ENCODE measurements at regions not wholly inside any gene's neighbourhood (a gene's known extent, or its start where the extent isn't known, plus 50 kb on each side); places are given as distances from the start of the nearest gene placed in this dataset.

- no peaks in the 10 kb centered on the region for H3K4me1 ChIP-seq (ENCODE audit: low read length)
- no peaks in the 10 kb centered on the region for H3K27me3 ChIP-seq (replicated peaks; ENCODE audit: insufficient read depth, low read length)
- TF ChIP-seq EZH2 (optimal IDR thresholded peaks at IDR 0.05; ENCODE audit: low read depth, low read length) (no peak), EZH2phosphoT487 (IDR thresholded peaks at IDR 0.05; ENCODE audit: low read length) (no peak), CTCF (IDR thresholded peaks at IDR 0.05; ENCODE audit: low read length) (no peak)
- no peaks in the 10 kb centered on the region for H3F3A ChIP-seq (ENCODE audit: insufficient read depth, low read length)
- DNase-seq = no peak
- no peaks in the 10 kb centered on the region for H3K36me3 ChIP-seq (replicated peaks; ENCODE audit: insufficient read depth, low read length)
- no peaks in the 10 kb centered on the region for H3K9me2 ChIP-seq (replicated peaks; ENCODE audit: insufficient read depth, low read length)
- no peak overlapping the region for H3K9ac ChIP-seq (ENCODE audit: low read length)
- no peaks in the 10 kb centered on the region for H4K20me1 ChIP-seq (ENCODE audit: insufficient read depth, low read length)
- H3K9me3 ChIP-seq (replicated peaks; ENCODE audit: insufficient read depth, low read length) = no peaks in the 10 kb centered on the region
- no peak overlapping the region for H2AFZ ChIP-seq (ENCODE audit: low read length)
- H3K4me3 ChIP-seq (ENCODE audit: low read length) = no peak overlapping the region
- no peaks in the 10 kb centered on the region for H3K79me2 ChIP-seq (ENCODE audit: low read length)
- H3K4me2 ChIP-seq (ENCODE audit: low read depth, low read length) = no peak overlapping the region
- no peak overlapping the region for H3K27ac ChIP-seq (ENCODE audit: low read length)
These were observed 383.8 kb upstream of the MAP3K7 start for GRCh38 chr6:90970672-90971071.

- Histone ChIP-seq H3K4me1 (ENCODE audit: low read length) (no peaks in the 10 kb centered on the region), H3K36me3 (replicated peaks; ENCODE audit: insufficient read depth, low read length) (no peaks in the 10 kb centered on the region), H4K20me1 (ENCODE audit: insufficient read depth, low read length) (no peaks in the 10 kb centered on the region), H3K27ac (ENCODE audit: low read length) (no peak overlapping the region), H3K79me2 (ENCODE audit: low read length) (no peaks in the 10 kb centered on the region), H3F3A (ENCODE audit: insufficient read depth, low read length) (no peaks in the 10 kb centered on the region), H3K4me2 (ENCODE audit: low read depth, low read length) (no peak overlapping the region), H3K9me2 (replicated peaks; ENCODE audit: insufficient read depth, low read length) (no peaks in the 10 kb centered on the region), H2AFZ (ENCODE audit: low read length) (no peak overlapping the region), H3K4me3 (ENCODE audit: low read length) (no peak overlapping the region), H3K27me3 (replicated peaks; ENCODE audit: insufficient read depth, low read length) (no peaks in the 10 kb centered on the region), H3K9me3 (replicated peaks; ENCODE audit: insufficient read depth, low read length) (no peaks in the 10 kb centered on the region), H3K9ac (ENCODE audit: low read length) (no peak overlapping the region)
- TF ChIP-seq EZH2phosphoT487 (IDR thresholded peaks at IDR 0.05; ENCODE audit: low read length) = no peak
- TF ChIP-seq CTCF (IDR thresholded peaks at IDR 0.05; ENCODE audit: low read length) = no peak
- TF ChIP-seq EZH2 (optimal IDR thresholded peaks at IDR 0.05; ENCODE audit: low read depth, low read length) = no peak
- DNase-seq = no peak
These were observed 380.6 kb upstream of the MAP3K7 start for GRCh38 chr6:90967471-90967870.

GRCh38 chr6:90960324-90960723 lies 373.5 kb upstream of the MAP3K7 start:
- Histone ChIP-seq H3K4me1 (ENCODE audit: low read length) (no peaks in the 10 kb centered on the region), H3K27me3 (replicated peaks; ENCODE audit: insufficient read depth, low read length) (no peaks in the 10 kb centered on the region), H2AFZ (ENCODE audit: low read length) (no peak overlapping the region), H3K79me2 (ENCODE audit: low read length) (no peaks in the 10 kb centered on the region), H3F3A (ENCODE audit: insufficient read depth, low read length) (no peaks in the 10 kb centered on the region), H3K9me3 (replicated peaks; ENCODE audit: insufficient read depth, low read length) (no peaks in the 10 kb centered on the region), H3K9ac (ENCODE audit: low read length) (no peak overlapping the region), H3K9me2 (replicated peaks; ENCODE audit: insufficient read depth, low read length) (no peaks in the 10 kb centered on the region), H3K4me3 (ENCODE audit: low read length) (no peak overlapping the region), H4K20me1 (ENCODE audit: insufficient read depth, low read length) (no peaks in the 10 kb centered on the region), H3K27ac (ENCODE audit: low read length) (no peak overlapping the region), H3K4me2 (ENCODE audit: low read depth, low read length) (no peak overlapping the region), H3K36me3 (replicated peaks; ENCODE audit: insufficient read depth, low read length) (no peaks in the 10 kb centered on the region)
- DNase-seq = no peak
- TF ChIP-seq EZH2 (optimal IDR thresholded peaks at IDR 0.05; ENCODE audit: low read depth, low read length) (no peak), CTCF (IDR thresholded peaks at IDR 0.05; ENCODE audit: low read length) (no peak), EZH2phosphoT487 (IDR thresholded peaks at IDR 0.05; ENCODE audit: low read length) (no peak)

Measured in MM.1S (cell line).